Adrenal gland (tissue), 9 donors: ENCODE measurements at regions not wholly inside any gene's neighbourhood (a gene's known extent, or its start where the extent isn't known, plus 50 kb on each side); places are given as distances from the start of the nearest gene placed in this dataset.

Experiments
- DNase-seq, 7 donors: peaks; one replicate each; pipeline ENCODE4 v3.0.0-alpha.2; 2019 to 2020
- H3K27ac ChIP-seq, 5 donors: fragments of 200-600 bp; sonication (generic) in 4 of 5; 1 replicate in 3 of 5; 2 replicates in 2 of 5; pipeline versions ENCODE4 v1.5.1 to v1.8.0; 2016 to 2020; ENCODE audit warnings: mild to moderate bottlenecking in 1 of 5
- H3K27me3 ChIP-seq: fragments of 200-600 bp; 2 replicates; pipeline ENCODE4 v1.8.0; 2021
- H3K36me3 ChIP-seq, 2 donors: fragments of 200-600 bp; replicated peaks in 1 of 2; 1 replicate in 1 of 2; 2 replicates in 1 of 2; pipeline versions ENCODE4 v1.5.1 to v1.8.0; 2018 to 2022
- H3K4me1 ChIP-seq, 2 donors: fragments of 200-600 bp; replicated peaks in 1 of 2; 1 replicate in 1 of 2; 2 replicates in 1 of 2; pipeline versions ENCODE4 v1.5.1 to v1.8.0; 2018 to 2021
- H3K4me3 ChIP-seq, 4 donors: fragments of 200-600 bp; sonication (generic) in 3 of 4; one replicate each; pipeline ENCODE4 v1.5.1; 2016 to 2018
- H3K9me3 ChIP-seq, 3 donors: fragments of 200-600 bp; sonication (generic) in 1 of 3; replicated peaks in 1 of 3; 1 replicate in 2 of 3; 2 replicates in 1 of 3; pipeline versions ENCODE4 v1.5.1 to v1.8.0; 2016 to 2021
- CTCF ChIP-seq, 6 experiments: fragments of 450-650 bp in 4 of 6; fragments of 200-600 bp in 2 of 6; sonication (generic) in 1 of 6; IDR thresholded peaks; 1 replicate in 5 of 6; 2 replicates in 1 of 6; pipeline versions ENCODE4 v1.5.1 to v1.8.0; 2016 to 2021; ENCODE audit warnings: antibody characterized with exemption in 6 of 6, mild to moderate bottlenecking in 2 of 6, moderate library complexity in 1 of 6
- POLR2A ChIP-seq, 2 donors: fragments of 450-650 bp; IDR thresholded peaks; one replicate each; pipeline ENCODE4 v1.6.1; 2017; ENCODE audit warnings: antibody characterized with exemption in 2 of 2, mild to moderate bottlenecking in 2 of 2, moderate library complexity in 1 of 2
- WGBS, 4 donors: extraction: QIAGEN DNeasy Blood & Tissue Kit in 2 of 4; methylation state at CpG; one replicate each; pipeline versions ENCODE4 v1.1.5 to v1.1.7; 2013 to 2017; 5-methylcytosine and 5-hydroxymethylcytosine counted together
- intact Hi-C, 2 donors: fragments of 100-400 bp; cut with DNase I; formaldehyde crosslinking; loops; one replicate each; pipeline versions ENCODE4 v1.14.1 to v1.15.0; 2022 to 2023
- donor health status: healthy with polysubstance abuse.
- donor health status: Bipolar disorder and iron deficiency.
- donor health status: DM: yes; HTN: yes; CAD: no.
- donor health status: DM: no; HTN: no; CAD: no.
- donor health status: DM: no; HTN: no; CAD: no.

DNA sequence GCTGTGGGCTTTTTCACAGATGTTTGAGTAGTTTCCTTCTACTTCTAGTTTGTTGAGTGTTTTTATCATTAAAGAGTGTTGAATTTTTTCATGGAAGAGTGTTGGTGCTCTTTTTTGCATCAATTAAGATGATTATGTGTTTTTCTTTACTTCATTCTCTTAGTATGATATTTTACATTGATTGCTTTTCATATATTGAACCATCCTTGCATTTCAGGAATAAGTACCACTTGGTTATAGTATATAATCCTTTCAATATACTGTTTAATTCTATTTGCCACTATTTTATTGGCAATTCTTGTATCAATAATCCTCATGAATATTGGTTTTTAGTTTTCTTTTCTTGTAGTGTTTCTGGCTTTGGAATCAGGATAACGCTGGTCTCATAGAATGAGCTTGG lies 113.7 kb upstream of the PRDM1 start:
- TF ChIP-seq POLR2A (IDR thresholded peaks at IDR 0.05), result no peak
- no peak for TF ChIP-seq CTCF (IDR thresholded peaks at IDR 0.05)
- Histone ChIP-seq H3K27me3 (no peaks in the 10 kb centered on the region), H3K27ac (no peak overlapping the region), H3K4me3 (no peak overlapping the region), H3K9me3 (peaks cover 0 to 10% (median 0%) of the 10 kb centered on the region in 3 donors), H3K36me3 (no peaks in the 10 kb centered on the region), H3K4me1 (no peaks in the 10 kb centered on the region)
- intact Hi-C loops, result no loop called here
- no peak for DNase-seq
- 88 to 100% (median 94%) methylated on average over 1 of the region's 1 CpG for WGBS, 4 donors

- no peak overlapping the region for H3K4me3 ChIP-seq
- intact Hi-C loops, result no loop called here
- no peak for TF ChIP-seq POLR2A (IDR thresholded peaks at IDR 0.05)
- no peak for TF ChIP-seq CTCF (IDR thresholded peaks at IDR 0.05)
- peaks cover 0 to 10% (median 0%) of the 10 kb centered on the region in 3 donors for H3K9me3 ChIP-seq
- no peak overlapping the region for H3K27ac ChIP-seq
- WGBS, 4 donors, result 64 to 73% (median 68%) methylated on average over 2 of the region's 2 CpGs
- DNase-seq, result no peak
- H3K36me3 ChIP-seq, result no peaks in the 10 kb centered on the region
- no peaks in the 10 kb centered on the region for H3K4me1 ChIP-seq
- H3K27me3 ChIP-seq, result no peaks in the 10 kb centered on the region
Measured at GRCh38 chr6:105968603-105969333, 117.4 kb upstream of the PRDM1 start.

- H3K36me3 ChIP-seq, result no peaks in the 10 kb centered on the region
- H3K4me1 ChIP-seq, result no peaks in the 10 kb centered on the region
- no peak for TF ChIP-seq CTCF (IDR thresholded peaks at IDR 0.05)
- no peak for TF ChIP-seq POLR2A (IDR thresholded peaks at IDR 0.05)
- no peak for DNase-seq
- 76 to 84% (median 83%) methylated on average over 9 of the region's 9 CpGs for WGBS, 4 donors
- no peaks in the 10 kb centered on the region for H3K27me3 ChIP-seq
- peaks cover 0 to 10% (median 0%) of the 10 kb centered on the region in 3 donors for H3K9me3 ChIP-seq
- no peak overlapping the region for H3K4me3 ChIP-seq
- no peak overlapping the region for H3K27ac ChIP-seq
- intact Hi-C loops, result no loop called here
Measured at GRCh38 chr6:105967917-105968602, 118.1 kb upstream of the PRDM1 start.

GRCh38 chr6:105966481-105966880 lies 119.7 kb upstream of the PRDM1 start:
- Histone ChIP-seq H3K36me3 (no peaks in the 10 kb centered on the region), H3K27ac (no peak overlapping the region), H3K4me1 (no peaks in the 10 kb centered on the region), H3K27me3 (no peaks in the 10 kb centered on the region), H3K9me3 (no peaks in the 10 kb centered on the region), H3K4me3 (no peak overlapping the region)
- no peak for TF ChIP-seq CTCF (IDR thresholded peaks at IDR 0.05)
- TF ChIP-seq POLR2A (IDR thresholded peaks at IDR 0.05), result no peak
- DNase-seq, result no peak
- intact Hi-C loops, result no loop called here
- 75 to 87% (median 82%) methylated on average over 1 of the region's 1 CpG for WGBS, 4 donors
